ENCODE measurements at regions not wholly inside any gene's neighbourhood (a gene's known extent, or its start where the extent isn't known, plus 50 kb on each side); places are given as distances from the start of the nearest gene placed in this dataset.

- Histone ChIP-seq H3K9me3 (ENCODE audit: control insufficient read depth in 1 of 2, insufficient read depth in 1 of 2, low read depth in 1 of 2, low read length in 2 of 2) (no peaks in the 10 kb centered on the region), H3K79me2 (ENCODE audit: insufficient read depth, low read length) (no peaks in the 10 kb centered on the region), H3K9me2 (ENCODE audit: insufficient read depth) (no peaks in the 10 kb centered on the region), H3K27ac (ENCODE audit: low read depth, low read length) (no peak overlapping the region), H3K9ac (ENCODE audit: low read length) (no peak overlapping the region), H2AFZ (ENCODE audit: low read depth, low read length, poor library complexity, severe bottlenecking) (no peak overlapping the region), H3K36me3 (ENCODE audit: control insufficient read depth in 1 of 2, insufficient read depth in 2 of 2, low read length in 2 of 2) (no peaks in the 10 kb centered on the region), H3K4me2 (ENCODE audit: low read length) (no peak overlapping the region), H3K27me3 (ENCODE audit: insufficient read depth, low read length) (no peaks in the 10 kb centered on the region), H4K20me1 (ENCODE audit: insufficient read depth) (no peaks in the 10 kb centered on the region), H3K4me3 (replicated peaks in 1 of 2; ENCODE audit: low read depth in 1 of 2, low read length in 2 of 2) (no peak overlapping the region), H3K4me1 (ENCODE audit: control insufficient read depth in 1 of 2, insufficient read depth in 2 of 2, low read length in 2 of 2) (no peaks in the 10 kb centered on the region)
- POLR2A ChIA-PET = no interaction called here
- CTCF ChIA-PET = no interaction called here
- ATAC-seq (no peak), DNase-seq (ENCODE audit: low read depth, low spot score) (no peak)
- no peak for TF ChIP-seq MAX (IDR thresholded peaks at IDR 0.05)
- TF ChIP-seq REST (IDR thresholded peaks at IDR 0.05; ENCODE audit: low read depth) = no peak
- no peak for TF ChIP-seq EZH2phosphoT487 (IDR thresholded peaks at IDR 0.05; ENCODE audit: borderline replicate concordance)
- no peak for TF ChIP-seq RAD21 (IDR thresholded peaks at IDR 0.05; ENCODE audit: low read depth)
- no peak for TF ChIP-seq ELF1 (IDR thresholded peaks at IDR 0.05; ENCODE audit: borderline replicate concordance, low read depth)
- no peak for TF ChIP-seq SIN3A (IDR thresholded peaks at IDR 0.05; ENCODE audit: low read depth)
- TF ChIP-seq EZH2 (IDR thresholded peaks at IDR 0.05) = no peak
- TF ChIP-seq ZBTB33 (IDR thresholded peaks at IDR 0.05; ENCODE audit: extremely low read depth, insufficient replicate concordance, low read length) = no peak
- RAD21 ChIA-PET (ENCODE audit: low non-redundant PET in 1 of 2, low total read pairs in 2 of 2, uncharacterized antibody in 2 of 2, unreplicated experiment in 2 of 2) = no interaction called here
- BruUV-seq (replicated peaks) = no TSS peak
- intact Hi-C loops (cut with micrococcal nuclease) = no loop called here
These were observed 436.4 kb downstream of the ADAMTS20 start for GRCh38 chr12:43115441-43116160.
